ENCODE measurements at regions not wholly inside any gene's neighbourhood (a gene's known extent, or its start where the extent isn't known, plus 50 kb on each side); places are given as distances from the start of the nearest gene placed in this dataset.

DNA sequence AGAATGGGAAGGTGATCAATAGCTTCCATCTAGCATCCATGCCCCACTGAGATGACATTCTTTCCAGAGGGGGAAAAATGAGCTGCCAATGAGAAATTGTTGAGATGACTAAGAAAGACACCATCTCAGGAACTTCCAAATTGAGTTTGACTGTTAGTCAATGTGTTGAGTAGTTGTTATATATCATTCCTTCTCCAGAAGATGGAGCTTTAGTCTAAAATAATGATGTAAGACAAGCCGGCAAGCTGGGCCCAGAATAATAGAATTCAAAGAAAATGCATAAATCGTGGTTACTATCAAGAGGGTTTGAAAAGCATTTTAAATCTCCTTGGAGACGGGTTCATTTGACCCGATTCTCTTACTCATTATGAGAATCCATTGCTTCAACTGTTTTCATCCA, 71.0 kb upstream of the ATF7IP2 start:
- H3K23ac ChIP-seq (ENCODE audit: insufficient read length): no peak overlapping the region
- H2BK12ac ChIP-seq (ENCODE audit: low read depth, low read length): no peak overlapping the region
- no peak overlapping the region for H2AFZ ChIP-seq (ENCODE audit: low read length)
- POLR2A ChIA-PET (ENCODE audit: partially characterized antibody): no interaction called here
- 94% methylated on average over 4 of the region's 4 CpGs; no CpG with 5 or more reads in 1 of the 2 experiments for WGBS, 2 experiments (ENCODE audit: extremely low coverage in 1 of 2, insufficient coverage in 1 of 2, insufficient read length in 1 of 2, insufficient replicate concordance in 2 of 2, low coverage in 1 of 2, low lambda C conversion rate in 2 of 2, missing lambda C conversion rate in 1 of 2)
- no peaks in the 10 kb centered on the region for H3K79me2 ChIP-seq (ENCODE audit: control insufficient read depth in 1 of 2, insufficient read depth in 2 of 2, low read length in 2 of 2)
- H3K27me3 ChIP-seq (replicated peaks in 1 of 4; ENCODE audit: control insufficient read depth in 3 of 4, extremely low read depth in 1 of 4, insufficient read depth in 3 of 4, low read length in 3 of 4): no peaks in the 10 kb centered on the region
- H2BK20ac ChIP-seq (ENCODE audit: low read length): no peak overlapping the region
- peak; percentile 20 to 34; a peak in 2 of 4 replicates for TF ChIP-seq RAD21 (IDR thresholded peaks at IDR 0.05 in 1 of 2, conservative IDR thresholded peaks at IDR 0.05 in 1 of 2; ENCODE audit: low read depth in 2 of 2, low read length in 2 of 2)
- no peak for TF ChIP-seq CEBPB (IDR thresholded peaks at IDR 0.05; ENCODE audit: low read depth, low read length)
- H4K8ac ChIP-seq (ENCODE audit: extremely low read depth, insufficient read depth, low read length): no peak overlapping the region
- FAIRE-seq (no peak), DNase-seq (ENCODE audit: low read depth in 1 of 2, low spot score in 2 of 2) (no peak)
- H3K9me3 ChIP-seq (ENCODE audit: insufficient read depth in 2 of 2, low read depth in 1 of 2, low read length in 1 of 2): no peaks in the 10 kb centered on the region
- H3K23me2 ChIP-seq (ENCODE audit: low read depth, low read length): no peaks in the 10 kb centered on the region
- no peak overlapping the region for H2BK5ac ChIP-seq (ENCODE audit: low read depth, low read length)
- no peak overlapping the region for H3K14ac ChIP-seq (ENCODE audit: insufficient read length)
- no peak overlapping the region for H3K56ac ChIP-seq (replicated peaks; ENCODE audit: insufficient read length, low read depth, low read length)
- H3K9ac ChIP-seq (replicated peaks in 1 of 4; ENCODE audit: extremely low read depth in 1 of 4, low read depth in 3 of 4, low read length in 3 of 4): no peak overlapping the region
- H3K4me1 ChIP-seq (replicated peaks in 1 of 4; ENCODE audit: control insufficient read depth in 3 of 4, insufficient read depth in 4 of 4, low read length in 3 of 4): no peaks in the 10 kb centered on the region
- no peaks in the 10 kb centered on the region for H3K36me3 ChIP-seq (ENCODE audit: control insufficient read depth in 2 of 4, insufficient read depth in 4 of 4, low read length in 3 of 4)
- H2BK120ac ChIP-seq (replicated peaks; ENCODE audit: low read depth, low read length): no peak overlapping the region
- H4K5ac ChIP-seq (ENCODE audit: insufficient read length, low read depth, low read length): no peak overlapping the region
- no peaks in the 10 kb centered on the region for H3K79me1 ChIP-seq (ENCODE audit: low read depth, low read length)
- H3K4me3 ChIP-seq (ENCODE audit: extremely low read depth in 1 of 4, insufficient read depth in 2 of 4, low read depth in 3 of 4, low read length in 4 of 4): no peak overlapping the region
- H4K91ac ChIP-seq (replicated peaks; ENCODE audit: insufficient read length, low read length): no peak overlapping the region
- H2AK5ac ChIP-seq (ENCODE audit: low read depth, low read length): no peak overlapping the region
- CTCF ChIA-PET (ENCODE audit: partially characterized antibody): interaction anchor here (0.8 to 2.4 kb wide), 3 partner anchors 47 to 195 kb away, joined by 3 to 8 read pairs (median 3); no protein-coding TSS in a partner anchor
- no peak overlapping the region for H2BK15ac ChIP-seq (ENCODE audit: low read length)
- no peak overlapping the region for H3K4me2 ChIP-seq (ENCODE audit: insufficient read depth in 1 of 2, low read depth in 2 of 2, low read length in 2 of 2)
- no peaks in the 10 kb centered on the region for H4K20me1 ChIP-seq (replicated peaks in 1 of 2; ENCODE audit: control insufficient read depth in 1 of 2, insufficient read depth in 2 of 2, low read length in 2 of 2)
- no peak overlapping the region for H3K4ac ChIP-seq (replicated peaks; ENCODE audit: insufficient read length, low read depth, low read length)
- no peak overlapping the region for H3K18ac ChIP-seq (ENCODE audit: extremely low read depth, low read length)
- no peak overlapping the region for H3K27ac ChIP-seq (ENCODE audit: low read depth, low read length)

All from H1 (cell line).